ENCODE measurements at regions not wholly inside any gene's neighbourhood (a gene's known extent, or its start where the extent isn't known, plus 50 kb on each side); places are given as distances from the start of the nearest gene placed in this dataset.

- no peak overlapping the region for H3K4me3 ChIP-seq
- TF ChIP-seq CTCF (IDR thresholded peaks at IDR 0.05), result no peak
These were observed 131.2 kb upstream of the RCN1 start for GRCh38 chr11:31959716-31960115.

DNA sequence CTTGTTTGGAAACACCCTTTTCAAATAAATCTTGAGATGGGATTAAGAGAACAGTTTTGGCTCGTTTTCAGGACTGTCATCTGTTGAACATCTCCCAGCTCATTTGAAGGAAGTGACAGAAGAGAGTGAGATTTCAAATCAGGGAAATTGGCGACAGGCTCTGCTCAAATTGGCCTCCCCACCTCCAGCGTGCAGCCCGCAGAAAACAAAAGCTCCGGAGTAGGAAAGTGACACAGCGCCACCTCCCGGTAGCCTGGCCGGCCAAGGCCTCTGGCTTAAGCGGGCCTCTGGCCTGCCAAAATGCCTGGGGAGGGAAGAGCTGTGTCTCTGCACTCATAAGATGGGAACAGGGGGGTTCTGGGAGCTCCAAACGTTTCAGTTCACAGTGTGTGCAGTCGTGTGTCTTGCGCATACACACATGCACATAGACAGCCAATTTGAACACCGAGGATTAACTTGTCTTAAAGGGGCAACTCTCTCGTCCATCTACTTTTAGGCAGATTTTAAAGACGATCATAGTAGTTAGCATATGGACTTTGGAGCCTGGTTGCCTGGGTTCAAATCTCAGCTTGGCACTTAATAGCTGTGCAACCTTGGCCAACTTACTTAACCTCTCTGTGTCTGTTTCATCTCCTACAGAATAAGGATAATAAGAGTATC lies 132.7 kb upstream of the RCN1 start:
- H3K4me3 ChIP-seq, result no peak overlapping the region
- peaks cover 0 to 8% (median 0%) of the 10 kb centered on the region in 9 donors for H3K4me1 ChIP-seq
- TF ChIP-seq CTCF (IDR thresholded peaks at IDR 0.05), result peak; percentile 49 to 88 (median 78)
- no peaks in the 10 kb centered on the region for H3K27me3 ChIP-seq
- ATAC-seq, result peak; percentile 84 to 93 (median 87)
- 26 to 29% methylated on average over 15 of the region's 15 CpGs for WGBS, 2 donors
- intact Hi-C loops (cut with DNase I), result loop anchor here in 8 of 10 donors (2.0 to 10.0 kb wide), 12 partner anchors 143 to 851 kb away; partner anchors contain the start of gene PAX6 (in 1 of the 8)
- H3K36me3 ChIP-seq, result no peaks in the 10 kb centered on the region
- no peaks in the 10 kb centered on the region for H3K9me3 ChIP-seq
- no peak overlapping the region for H3K27ac ChIP-seq
- peak; percentile 56 to 80 for DNase-seq

More at GRCh38 chr11:31959716-31960115, 131.2 kb upstream of the RCN1 start:
- 79 to 86% methylated on average over 6 of the region's 6 CpGs for WGBS, 2 donors
- Histone ChIP-seq H3K36me3 (no peaks in the 10 kb centered on the region), H3K27me3 (no peaks in the 10 kb centered on the region), H3K9me3 (no peaks in the 10 kb centered on the region), H3K4me1 (peaks cover 0 to 8% (median 0%) of the 10 kb centered on the region in 9 donors), H3K27ac (no peak overlapping the region)
- intact Hi-C loops (cut with DNase I), result loop anchor here in 8 of 10 donors (2.0 to 10.0 kb wide), 13 partner anchors 145 to 852 kb away; partner anchors contain the start of gene PAX6 (in 1 of the 8)
- DNase-seq (no peak), ATAC-seq (no peak)

DNA sequence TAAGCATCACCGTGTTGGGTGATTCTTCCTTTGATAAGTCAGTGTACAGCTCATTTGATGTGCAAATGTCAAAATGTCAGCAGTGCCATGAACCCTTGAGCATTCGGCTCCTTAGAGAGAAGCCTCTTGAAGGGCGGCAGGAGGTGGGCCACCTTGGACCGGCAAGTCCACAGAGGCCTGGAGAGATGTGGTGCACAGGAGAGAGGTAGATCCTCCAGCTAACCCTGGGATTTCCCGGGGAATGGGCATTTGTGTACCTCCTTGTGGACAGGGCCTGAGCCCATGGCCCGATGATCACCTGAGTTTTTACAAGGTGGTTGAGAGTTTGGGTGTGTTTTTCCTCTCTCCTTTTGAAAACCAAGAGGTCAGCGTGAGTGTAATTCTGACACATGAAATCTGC lies 133.2 kb upstream of the RCN1 start:
- H3K4me1 ChIP-seq, result peaks cover 0 to 8% (median 0%) of the 10 kb centered on the region in 9 donors
- no peaks in the 10 kb centered on the region for H3K36me3 ChIP-seq
- DNase-seq (no peak), ATAC-seq (peak in 4 of 8 donors; percentile 9 to 43 (median 16))
- no peak overlapping the region for H3K4me3 ChIP-seq
- H3K27me3 ChIP-seq, result no peaks in the 10 kb centered on the region
- intact Hi-C loops (cut with DNase I), result loop anchor here in 8 of 10 donors (2.0 to 10.0 kb wide), 12 partner anchors 143 to 850 kb away; partner anchors contain the start of gene PAX6 (in 1 of the 8)
- no peak for TF ChIP-seq CTCF (IDR thresholded peaks at IDR 0.05)
- no peaks in the 10 kb centered on the region for H3K9me3 ChIP-seq
- 68 to 71% methylated on average over 7 of the region's 7 CpGs for WGBS, 2 donors
- H3K27ac ChIP-seq, result no peak overlapping the region

DNA sequence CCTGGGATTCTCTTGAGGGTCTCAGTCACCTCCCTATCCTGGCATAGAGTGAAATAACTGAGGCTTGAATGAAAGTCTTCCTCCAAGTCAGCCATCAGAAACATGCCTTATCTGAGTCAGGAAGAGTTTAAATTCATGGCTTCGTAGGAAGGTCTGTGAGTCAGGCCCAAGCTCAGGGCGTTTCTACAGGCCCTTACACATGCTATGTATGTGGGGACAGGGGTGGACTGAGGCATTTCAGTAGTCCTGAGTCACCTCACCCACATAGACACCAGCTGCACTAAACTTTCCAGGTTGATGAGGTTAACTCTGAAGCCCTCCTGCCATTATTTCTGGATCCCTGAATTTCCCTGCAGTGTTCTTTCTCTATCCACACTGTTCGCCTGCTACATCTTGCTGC lies 134.6 kb upstream of the RCN1 start:
- H3K4me3 ChIP-seq, result no peak overlapping the region
- H3K27ac ChIP-seq, result no peak overlapping the region
- WGBS, 2 donors, result 86 to 92% methylated on average over 3 of the region's 3 CpGs
- intact Hi-C loops (cut with DNase I), result loop anchor here in 8 of 10 donors (5.0 to 10.0 kb wide), 11 partner anchors 142 to 849 kb away; partner anchors contain the start of gene PAX6 (in 1 of the 8)
- H3K27me3 ChIP-seq, result no peaks in the 10 kb centered on the region
- TF ChIP-seq CTCF (IDR thresholded peaks at IDR 0.05), result no peak
- H3K4me1 ChIP-seq, result peaks cover 0 to 8% (median 0%) of the 10 kb centered on the region in 9 donors
- H3K9me3 ChIP-seq, result no peaks in the 10 kb centered on the region
- ATAC-seq (no peak), DNase-seq (no peak)
- no peaks in the 10 kb centered on the region for H3K36me3 ChIP-seq
